D721Med (cell line): ENCODE measurements at regions not wholly inside any gene's neighbourhood (a gene's known extent, or its start where the extent isn't known, plus 50 kb on each side); places are given as distances from the start of the nearest gene placed in this dataset.
"Not testable (repeated sequence)": the region's sequence is repeated elsewhere in the genome, so short reads cannot be mapped to it uniquely, and the experiment has no call there.

ENCODE experiments used
- DNase-seq: peaks from one replicate; pipeline ENCODE4 v3.0.0; 2011; ENCODE audit warnings: low spot score; ENCODE audit not compliant: insufficient read length
- FAIRE-seq: peaks from 2 replicates; lab custom pipeline; 2011; peaks lifted over from hg19 to GRCh38; lab: Jason Lieb, UNC
- TF ChIP-seq, protein P1 (sequence below): IDR thresholded peaks from 2 replicates; pipeline ENCODE4 v1.5.1; 2012; ENCODE audit warnings: mild to moderate bottlenecking, control low read depth; ENCODE audit not compliant: insufficient read depth; ENCODE audit errors: missing control alignments

DNA sequence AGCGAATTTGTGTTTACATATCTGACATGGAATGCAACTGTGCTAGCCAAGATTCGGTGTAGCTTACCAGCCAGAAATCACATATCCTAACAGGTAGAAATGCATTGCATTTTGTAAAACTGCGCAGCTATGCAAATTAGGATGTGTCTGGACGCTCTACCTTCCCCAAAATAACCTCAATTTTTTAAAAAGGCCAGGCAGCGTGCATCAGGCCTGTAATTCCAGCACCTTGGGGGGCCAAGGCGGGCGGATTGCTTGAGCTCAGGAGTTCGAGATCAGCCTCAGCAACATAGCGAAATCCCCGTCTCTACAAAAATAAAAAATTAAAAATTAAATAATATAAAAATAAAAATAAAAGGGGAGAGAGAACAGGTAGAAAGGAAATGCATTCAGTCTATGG, 305.0 kb downstream of the TYW1 start:
- no peak for FAIRE-seq

DNA sequence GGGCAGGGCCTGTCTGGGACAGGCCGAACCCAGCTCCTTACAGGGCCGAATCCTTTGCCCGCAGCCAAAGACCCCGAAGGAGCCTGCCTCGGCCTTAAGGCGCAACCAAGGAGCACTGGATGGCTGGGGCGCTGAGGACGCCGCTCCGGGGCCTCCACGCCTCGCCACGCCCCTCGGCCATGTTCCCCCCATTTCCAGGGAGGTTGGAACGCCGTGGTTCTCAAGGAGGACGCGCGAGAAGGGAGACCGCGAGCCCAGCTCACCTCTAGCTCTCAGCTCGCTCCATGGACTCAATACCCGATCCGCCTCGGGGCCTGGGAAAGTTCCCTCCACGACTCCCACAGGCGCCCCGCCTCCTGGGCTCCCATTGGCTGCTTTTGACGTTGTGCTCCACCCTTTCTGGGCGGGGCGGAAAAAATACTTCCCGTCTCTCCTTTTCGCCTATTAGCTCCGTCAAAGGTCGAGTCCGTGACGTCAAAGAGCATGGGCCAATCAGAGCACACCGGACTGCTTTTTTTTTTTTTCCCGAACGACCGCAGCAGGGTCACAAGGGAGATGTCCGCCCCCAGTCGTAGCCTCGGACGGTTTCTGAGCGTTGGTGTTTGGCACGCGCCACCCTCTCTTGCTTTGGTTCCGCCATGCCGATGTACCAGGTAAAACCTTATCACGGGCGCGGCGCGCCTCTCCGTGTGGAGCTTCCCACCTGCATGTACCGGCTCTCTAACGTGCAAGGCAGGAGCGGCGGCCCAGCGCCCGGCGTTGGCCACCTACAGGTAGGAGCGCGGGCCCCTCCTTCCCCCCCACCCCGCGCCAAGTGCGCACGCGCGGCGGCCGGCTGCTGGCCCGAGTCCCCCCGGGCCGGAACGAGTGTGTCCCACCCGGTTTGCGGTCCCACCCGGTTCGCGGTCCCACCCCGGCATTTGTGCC, 305.7 kb downstream of the TYW1 start:
- TF ChIP-seq, protein P1, sequence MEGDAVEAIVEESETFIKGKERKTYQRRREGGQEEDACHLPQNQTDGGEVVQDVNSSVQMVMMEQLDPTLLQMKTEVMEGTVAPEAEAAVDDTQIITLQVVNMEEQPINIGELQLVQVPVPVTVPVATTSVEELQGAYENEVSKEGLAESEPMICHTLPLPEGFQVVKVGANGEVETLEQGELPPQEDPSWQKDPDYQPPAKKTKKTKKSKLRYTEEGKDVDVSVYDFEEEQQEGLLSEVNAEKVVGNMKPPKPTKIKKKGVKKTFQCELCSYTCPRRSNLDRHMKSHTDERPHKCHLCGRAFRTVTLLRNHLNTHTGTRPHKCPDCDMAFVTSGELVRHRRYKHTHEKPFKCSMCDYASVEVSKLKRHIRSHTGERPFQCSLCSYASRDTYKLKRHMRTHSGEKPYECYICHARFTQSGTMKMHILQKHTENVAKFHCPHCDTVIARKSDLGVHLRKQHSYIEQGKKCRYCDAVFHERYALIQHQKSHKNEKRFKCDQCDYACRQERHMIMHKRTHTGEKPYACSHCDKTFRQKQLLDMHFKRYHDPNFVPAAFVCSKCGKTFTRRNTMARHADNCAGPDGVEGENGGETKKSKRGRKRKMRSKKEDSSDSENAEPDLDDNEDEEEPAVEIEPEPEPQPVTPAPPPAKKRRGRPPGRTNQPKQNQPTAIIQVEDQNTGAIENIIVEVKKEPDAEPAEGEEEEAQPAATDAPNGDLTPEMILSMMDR, result no peak
- FAIRE-seq (no peak), DNase-seq (peak; percentile 85)

More for the DNA sequence above, 305.0 kb downstream of the TYW1 start:
- DNase-seq, result no peak
- TF ChIP-seq, protein P1, result no peak

DNA sequence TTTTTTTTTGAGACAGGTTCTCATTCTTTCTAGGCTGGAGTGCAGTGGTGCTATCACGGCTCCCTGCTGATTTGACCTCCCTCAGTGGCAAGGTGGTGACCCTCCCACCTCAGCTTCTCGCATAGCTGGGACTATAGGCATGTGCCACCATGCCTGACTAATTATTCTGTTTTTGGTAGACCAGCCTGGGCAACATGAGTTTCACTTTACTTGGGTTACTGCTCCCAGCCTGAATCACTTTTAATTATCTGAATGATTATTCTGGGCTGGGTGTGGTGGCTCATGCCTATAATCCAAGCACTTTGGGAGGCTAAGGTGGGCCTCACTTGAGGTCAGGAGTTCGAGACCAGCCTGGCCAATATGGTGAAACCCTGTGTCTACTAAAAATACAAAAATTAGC, 308.2 kb downstream of the TYW1 start:
- not testable (repeated sequence) for DNase-seq, FAIRE-seq

DNA sequence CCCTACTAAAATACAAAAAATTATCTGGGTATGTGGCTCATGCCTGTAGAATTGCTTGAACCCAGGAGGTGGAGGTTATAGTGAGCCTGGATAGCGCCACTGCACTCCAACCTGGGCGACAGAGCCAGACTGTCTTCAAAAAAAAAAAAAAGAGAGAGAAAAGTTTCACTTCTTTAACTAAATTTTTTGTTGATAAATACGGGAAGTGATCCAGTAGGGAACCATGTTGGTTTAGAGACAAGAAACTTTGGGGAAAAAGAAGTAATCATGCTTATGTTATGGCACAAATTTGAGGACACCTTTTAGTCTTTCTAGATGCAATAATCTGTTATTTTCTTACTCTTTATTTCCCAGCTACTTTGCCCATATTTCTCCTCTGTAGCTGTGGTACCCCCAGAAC, 309.7 kb downstream of the TYW1 start:
- DNase-seq (no peak), FAIRE-seq (no peak)
- TF ChIP-seq, protein P1, result no peak

DNA sequence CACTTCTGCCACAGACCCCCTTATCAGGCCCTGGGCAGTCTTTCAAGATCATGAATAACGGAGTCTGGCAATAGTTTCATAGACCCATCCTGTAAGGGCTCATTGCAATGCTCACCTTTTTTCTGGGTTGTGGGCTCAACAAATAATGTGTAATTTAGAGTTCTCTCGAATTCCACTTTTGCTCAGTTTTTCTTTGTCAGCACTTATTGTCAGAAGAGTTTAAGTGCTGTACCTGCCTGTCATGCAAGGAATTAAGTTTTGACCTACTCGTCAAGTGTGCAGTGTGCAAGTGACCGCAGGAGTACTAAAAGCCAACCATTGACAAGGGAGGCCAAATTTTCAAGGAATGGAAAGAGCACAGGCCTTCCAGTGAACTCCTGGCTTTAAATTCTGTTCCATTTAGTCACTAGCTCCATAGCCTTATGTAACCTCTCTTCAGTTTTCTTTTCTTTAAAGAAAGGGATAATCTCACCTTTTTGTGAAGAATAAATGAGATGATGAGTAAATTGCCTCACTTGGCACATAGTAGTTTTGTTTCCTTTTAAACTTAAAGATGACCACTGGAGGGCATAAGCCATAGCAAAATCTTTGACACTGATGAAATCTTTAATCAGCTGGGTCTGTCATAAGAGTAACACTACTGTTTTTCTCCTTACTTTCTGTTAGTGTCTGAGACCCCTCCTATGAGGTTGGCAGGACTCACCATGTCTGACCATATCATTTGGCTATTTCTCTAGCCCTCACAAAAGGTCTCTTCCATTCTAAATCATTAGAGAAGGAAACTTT, 313.3 kb downstream of the TYW1 start:
- FAIRE-seq, result no peak
- no peak for DNase-seq
- TF ChIP-seq, protein P1, result no peak

DNA sequence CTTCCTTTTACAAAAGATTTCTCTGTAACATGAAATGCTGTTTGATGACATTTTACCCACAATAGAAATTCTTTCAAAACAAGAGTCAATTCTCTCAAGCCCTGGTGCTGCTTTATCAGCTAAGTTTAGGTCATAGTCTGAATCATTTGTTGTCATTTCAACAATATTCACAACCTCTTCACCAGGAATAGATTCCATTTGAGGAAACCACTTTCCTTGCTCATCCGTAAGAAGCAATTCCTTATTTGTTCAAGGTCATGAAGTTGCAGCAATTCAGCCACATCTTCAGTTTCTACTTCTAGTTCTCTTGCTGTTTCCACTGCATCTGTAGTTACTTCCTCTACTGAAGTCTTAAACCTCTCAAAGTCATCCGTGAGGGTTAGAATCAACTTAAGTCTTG, 315.3 kb downstream of the TYW1 start:
- FAIRE-seq (no peak), DNase-seq (no peak)

DNA sequence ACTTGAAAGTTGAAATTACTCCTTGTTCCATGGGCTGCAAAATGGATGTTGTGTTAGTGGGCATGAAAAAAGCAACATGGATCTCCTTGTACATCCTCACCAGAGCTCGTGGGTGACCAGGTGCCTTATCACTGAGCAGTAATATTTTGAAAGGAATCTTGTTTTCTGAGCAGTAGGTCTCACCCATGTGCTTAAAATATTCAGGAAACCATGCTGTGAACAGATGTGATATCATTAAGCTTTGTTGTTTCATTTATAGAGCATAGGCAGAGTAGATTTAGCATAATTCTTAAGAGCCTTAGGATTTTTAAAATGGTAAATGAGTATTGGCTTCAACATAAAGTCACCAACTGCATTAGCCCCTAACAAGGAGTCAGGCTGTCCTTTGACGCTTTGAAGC, 316.6 kb downstream of the TYW1 start:
- DNase-seq, result no peak
- FAIRE-seq, result no peak
- TF ChIP-seq, protein P1, result no peak

More for the DNA sequence above, 315.3 kb downstream of the TYW1 start:
- TF ChIP-seq, protein P1, result no peak

DNA sequence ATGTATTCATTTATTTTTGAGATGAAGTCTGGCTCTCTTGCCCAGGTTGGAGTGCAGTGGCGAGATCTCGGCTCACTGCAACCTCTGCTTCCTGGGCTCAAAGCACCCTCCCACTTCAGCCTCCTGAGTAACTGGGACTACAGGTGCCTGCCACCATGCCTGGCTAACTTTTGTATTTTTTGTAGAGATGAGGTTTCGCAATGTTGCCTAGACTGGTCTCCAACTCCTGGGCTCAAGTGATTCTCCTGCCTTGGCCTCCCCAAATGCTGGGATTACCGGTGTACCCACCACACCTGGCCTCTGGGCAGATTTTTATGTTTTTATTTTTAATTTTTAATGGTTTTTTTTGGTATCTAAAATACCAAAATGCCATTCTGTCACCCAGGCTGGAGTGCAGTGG, 320.3 kb downstream of the TYW1 start:
- not testable (repeated sequence) for DNase-seq, FAIRE-seq

DNA sequence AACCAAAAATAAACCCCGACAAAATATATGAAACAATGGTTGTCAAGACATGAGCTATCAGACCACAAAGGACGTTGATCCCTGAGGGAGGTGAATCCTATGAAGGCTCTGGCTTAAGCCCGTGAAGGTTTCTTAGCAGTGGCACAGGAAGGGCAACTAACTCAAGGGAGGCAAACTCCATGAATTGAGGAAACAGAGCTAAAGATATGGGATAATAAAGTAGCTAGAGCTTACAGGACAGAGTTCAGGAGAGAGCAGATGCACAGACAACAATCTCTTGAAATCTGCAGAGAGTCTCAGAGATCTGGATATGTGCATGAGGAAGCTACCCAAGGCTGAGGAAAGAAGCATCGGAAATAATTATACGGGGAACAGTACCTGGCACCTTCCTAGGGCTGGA, 331.6 kb downstream of the TYW1 start:
- not testable (repeated sequence) for DNase-seq, FAIRE-seq

DNA sequence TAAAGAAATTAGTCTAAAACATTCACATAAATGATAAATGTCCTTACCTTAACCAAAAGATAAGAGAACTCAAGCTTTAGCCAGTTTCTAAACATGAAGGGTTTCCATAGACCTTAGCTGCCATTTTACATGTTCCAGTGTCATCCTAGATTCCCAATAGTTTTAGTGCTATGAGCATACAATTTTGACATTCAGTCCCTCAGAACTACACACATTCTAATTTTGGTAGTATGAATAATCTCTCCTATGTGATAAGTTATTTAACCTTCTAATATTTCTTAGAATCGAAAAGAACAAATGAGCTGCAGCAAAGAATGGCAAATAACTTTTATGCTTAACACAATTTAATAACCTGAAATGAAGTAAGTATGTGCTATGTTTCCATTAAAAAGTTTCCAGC, 338.5 kb downstream of the TYW1 start:
- peak; percentile 44 for FAIRE-seq
- DNase-seq, result not testable (repeated sequence)

DNA sequence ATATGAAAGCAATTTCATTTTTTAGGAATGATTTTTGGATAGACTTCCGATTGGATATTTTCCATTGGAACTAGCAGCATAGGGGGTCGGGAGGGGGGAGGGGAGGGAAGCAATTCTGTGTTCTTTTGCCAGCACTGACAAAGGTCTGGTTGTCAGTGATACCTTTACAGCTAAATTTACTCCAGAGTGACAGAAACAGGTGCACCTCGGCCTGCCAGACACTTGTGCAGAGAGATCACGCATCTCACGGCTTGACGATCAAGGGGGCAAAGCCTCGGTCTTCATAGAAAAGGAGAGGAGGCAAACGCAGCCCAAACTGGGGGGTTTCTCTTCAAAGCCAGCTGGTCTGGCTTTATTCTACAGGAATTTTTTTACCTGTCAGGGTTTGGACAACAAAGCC, 339.0 kb downstream of the TYW1 start:
- DNase-seq, FAIRE-seq: not testable (repeated sequence)

DNA sequence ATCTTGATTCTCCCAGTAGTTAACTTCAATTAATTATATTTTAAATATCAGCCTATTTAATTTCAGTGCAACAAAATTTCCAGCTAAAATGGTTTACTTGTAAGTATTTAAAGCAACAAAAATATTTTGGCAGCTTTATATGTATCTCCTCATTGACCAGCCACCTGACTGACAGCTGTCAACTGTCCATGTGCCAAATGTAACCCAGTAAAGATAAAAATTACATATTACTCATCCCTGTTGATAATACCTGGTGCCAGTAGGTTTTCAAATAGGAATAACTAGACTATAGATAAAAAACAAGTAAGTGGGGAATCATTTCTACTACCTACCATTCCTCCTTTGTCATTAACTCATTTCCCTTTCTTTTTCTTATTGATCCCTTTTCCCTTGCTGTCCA, 341.9 kb downstream of the TYW1 start:
- not testable (repeated sequence) for FAIRE-seq, DNase-seq
